GM21528 (cell line): ENCODE measurements at regions not wholly inside any gene's neighbourhood (a gene's known extent, or its start where the extent isn't known, plus 50 kb on each side); places are given as distances from the start of the nearest gene placed in this dataset.
"Not testable (repeated sequence)": the region's sequence is repeated elsewhere in the genome, so short reads cannot be mapped to it uniquely, and the experiment has no call there.

Experiments used
- ATAC-seq: cut with Tn5 transposase; IDR thresholded peaks from one replicate; pipeline ENCODE4 v1.9.1; 2021; ENCODE audit warnings: mild to moderate bottlenecking, moderate library complexity; ENCODE audit not compliant: unreplicated experiment, low FRiP score

DNA sequence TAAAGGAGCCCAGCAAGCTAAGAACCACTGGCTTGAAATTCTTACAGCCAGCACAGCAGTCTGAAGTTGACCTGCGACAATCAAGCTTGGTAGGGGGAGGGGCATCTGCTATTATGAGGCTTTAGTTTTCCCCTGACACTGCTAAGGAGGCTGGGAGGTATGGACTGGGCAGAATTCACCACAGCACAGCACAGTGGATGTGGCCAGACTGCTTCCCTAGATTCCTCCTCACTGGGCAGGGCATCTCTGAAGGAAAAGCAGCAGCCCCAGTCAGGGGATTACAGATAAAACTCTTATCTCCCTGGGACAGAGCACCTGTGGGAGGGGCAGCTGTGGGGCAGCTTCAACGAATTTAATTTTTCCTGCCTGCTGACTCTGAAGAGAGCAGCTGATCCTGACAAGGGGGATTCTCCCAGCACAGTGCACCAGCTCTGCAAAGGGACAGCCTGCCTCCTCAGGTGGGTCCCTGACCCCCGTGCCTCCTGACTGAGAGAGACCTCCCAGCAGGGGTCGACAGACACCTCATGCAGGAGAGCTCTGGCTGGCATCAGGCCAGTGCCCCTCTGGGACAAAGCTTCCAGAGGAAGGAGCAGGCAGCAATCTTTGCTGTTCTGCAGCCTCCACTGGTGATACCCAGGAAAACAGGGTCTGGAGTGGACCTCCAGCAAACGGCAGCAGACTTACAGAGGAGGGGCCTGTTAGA, 71.6 kb upstream of the CARMIL1 start:
- not testable (repeated sequence) for ATAC-seq

DNA sequence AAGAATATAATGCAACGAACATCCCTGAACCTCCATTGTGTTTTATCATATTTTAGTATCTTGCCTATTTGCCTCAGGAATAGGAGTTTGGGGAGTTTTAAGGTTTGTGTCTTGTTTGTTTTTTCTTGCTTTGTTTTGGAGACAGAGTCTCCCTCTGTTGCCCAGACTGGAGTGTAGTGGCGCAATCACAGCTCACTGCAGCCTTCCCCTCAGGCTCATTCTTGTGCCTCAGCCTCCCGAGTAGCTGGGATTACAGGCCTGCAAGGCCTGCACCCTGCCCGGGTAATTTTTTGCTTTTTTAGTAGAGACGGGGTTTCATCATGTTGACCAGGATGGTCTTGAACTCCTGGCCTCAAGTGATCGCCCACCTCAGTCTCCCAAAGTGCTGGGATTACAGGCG, 63.3 kb upstream of the CARMIL1 start:
- no peak for ATAC-seq

DNA sequence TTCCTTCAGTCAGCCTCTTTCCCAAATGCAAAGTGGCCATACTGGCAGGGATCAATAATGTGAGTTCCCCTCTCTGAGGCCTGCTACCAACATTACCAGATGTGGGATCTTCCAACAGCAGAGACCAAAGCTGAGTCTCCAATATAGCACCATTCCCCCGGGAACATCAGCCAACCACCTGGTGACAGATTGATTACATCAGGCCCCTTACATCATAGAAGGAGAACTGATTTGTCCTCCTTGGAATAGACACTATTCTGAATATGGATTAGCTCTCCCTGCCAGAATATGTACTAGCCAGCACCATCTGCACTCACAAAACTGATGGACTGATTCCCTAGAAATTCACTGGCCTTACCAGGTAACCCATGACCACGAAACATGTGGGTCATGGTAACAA, 61.9 kb upstream of the CARMIL1 start:
- no peak for ATAC-seq

DNA sequence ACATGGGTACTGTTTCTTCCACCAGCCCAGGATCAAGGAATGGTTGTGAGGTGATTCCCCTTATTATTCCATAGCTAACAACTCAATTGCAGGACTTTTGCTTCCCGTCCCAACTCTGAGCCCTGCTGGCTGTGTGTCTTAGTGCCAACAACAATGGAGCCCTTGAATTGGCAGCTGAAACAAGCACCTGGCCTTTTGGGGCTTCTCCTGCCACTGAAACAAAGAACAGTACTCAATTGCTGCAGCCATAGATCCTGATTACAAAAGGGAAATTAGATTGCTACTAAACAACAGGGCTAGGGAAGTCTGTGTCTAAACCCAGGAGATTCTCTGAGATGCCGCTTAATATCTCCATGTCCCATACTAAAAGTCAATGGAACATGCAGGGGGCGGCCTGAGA, 61.3 kb upstream of the CARMIL1 start:
- ATAC-seq, result no peak

DNA sequence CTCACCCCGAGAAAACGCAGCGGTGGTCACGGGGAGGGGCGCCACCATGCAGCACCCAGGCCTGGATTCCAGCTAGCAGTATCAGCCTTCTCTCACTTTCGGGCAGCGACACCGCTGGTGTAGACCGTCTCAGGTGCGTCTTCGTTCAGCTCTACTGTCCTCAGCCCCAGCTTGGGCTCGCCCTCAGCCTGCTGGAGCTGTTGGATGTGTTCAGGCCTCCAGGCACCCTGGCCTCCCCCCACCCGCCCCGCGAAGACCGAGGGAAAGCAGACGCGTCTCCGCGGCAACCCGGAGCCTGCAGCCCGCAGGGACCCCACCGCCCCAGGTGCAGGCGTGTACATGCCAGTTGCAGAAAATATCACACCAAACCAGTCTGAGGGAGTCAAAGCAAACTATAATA, 60.8 kb upstream of the CARMIL1 start:
- ATAC-seq, result no peak

DNA sequence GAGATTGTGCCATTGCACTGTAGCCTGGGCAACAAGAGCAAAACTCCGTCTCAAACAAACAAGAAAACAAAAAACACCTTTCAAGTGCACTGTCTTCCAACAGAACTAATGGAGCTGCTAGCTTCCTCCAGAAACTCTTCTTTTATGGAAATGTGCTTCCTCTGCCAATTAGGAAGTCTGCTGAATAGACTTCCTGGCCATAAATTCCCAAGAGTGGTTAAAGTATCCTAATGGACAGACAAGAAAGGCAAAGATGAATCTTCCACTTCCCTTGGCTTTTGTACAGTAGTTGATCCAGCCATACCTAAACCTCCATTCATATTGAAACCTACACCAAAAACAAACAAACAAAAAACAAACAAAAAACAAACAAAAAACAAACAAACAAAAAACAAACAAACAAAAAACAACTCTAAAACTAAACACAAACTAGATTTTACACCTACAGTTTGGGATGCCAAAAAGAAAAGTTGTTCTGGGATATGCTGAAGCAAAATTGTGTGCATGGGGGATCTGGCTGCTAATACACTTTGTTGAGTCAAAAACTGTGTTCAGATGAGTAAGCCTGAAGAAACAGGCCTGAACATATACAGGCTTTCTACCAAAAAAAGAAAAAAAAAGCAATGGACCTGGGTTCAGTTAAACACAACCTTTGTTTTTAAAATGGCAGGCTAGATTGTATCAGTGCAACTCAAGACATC, 59.8 kb upstream of the CARMIL1 start:
- ATAC-seq, result no peak

DNA sequence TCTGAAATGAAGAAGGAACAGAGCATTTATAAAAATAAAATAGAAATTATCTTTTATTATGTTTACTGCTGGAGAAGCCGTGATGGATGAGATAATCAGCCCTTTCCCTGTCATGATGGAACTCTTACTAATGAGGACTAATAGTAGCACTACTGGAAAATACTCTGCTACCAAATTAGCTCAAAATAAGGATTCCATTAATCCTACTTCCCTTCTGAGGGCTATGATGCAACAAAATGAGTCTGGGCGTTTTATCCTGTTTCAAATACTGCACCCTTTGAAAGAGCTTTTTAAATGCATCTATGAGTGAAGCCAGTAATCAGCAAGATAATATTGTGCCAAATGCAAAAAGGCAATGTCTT, 59.3 kb upstream of the CARMIL1 start:
- ATAC-seq, result no peak

DNA sequence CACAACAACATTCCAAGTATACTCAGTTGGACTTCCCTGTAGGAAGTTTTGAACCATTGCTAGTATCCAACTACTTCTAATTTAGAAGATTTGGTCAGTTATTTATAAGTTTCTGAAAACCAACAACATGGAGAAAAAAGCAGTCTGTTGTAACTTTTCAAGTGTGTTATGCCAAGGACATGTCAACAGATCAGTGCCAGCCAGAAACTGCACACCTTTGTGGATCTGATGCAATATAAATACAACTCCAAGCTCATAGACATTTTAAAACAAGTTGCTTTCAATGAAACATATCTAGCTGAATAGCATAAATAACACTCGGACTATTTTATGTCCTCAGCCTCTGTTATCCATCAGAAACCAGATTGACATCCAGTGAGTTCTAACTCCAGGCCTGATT, 58.3 kb upstream of the CARMIL1 start:
- ATAC-seq, result no peak

DNA sequence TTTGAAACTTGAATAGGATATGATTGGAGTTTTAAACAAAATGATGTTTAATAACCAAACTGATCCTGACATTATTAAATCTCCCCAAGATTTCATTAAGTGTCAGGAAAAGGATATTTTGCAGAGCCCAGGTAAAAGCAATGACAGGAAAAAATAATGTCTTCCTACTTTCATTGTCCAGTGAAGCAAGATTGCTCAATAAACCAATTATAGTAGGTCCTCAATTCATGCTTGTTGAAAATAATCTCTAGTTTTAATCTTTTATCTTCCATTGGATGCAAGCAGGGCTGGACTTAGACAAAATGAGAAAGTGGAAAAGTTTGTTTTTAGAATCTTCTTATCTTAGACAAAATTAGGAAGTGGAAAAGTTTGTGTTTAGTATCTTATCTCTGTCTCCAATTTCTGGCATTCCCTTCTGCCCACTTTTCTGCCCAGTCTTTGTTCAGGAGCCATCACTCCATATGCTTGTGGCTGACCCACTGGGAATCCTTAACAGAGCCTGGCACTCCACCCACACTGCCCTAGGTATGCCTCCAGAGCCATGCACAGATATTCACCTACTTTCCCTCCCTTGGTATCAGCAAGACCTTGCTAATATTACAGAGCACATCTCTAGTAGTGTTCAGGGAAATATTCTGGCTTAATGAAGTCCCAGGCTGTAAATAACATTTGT, 57.0 kb upstream of the CARMIL1 start:
- ATAC-seq, result no peak

DNA sequence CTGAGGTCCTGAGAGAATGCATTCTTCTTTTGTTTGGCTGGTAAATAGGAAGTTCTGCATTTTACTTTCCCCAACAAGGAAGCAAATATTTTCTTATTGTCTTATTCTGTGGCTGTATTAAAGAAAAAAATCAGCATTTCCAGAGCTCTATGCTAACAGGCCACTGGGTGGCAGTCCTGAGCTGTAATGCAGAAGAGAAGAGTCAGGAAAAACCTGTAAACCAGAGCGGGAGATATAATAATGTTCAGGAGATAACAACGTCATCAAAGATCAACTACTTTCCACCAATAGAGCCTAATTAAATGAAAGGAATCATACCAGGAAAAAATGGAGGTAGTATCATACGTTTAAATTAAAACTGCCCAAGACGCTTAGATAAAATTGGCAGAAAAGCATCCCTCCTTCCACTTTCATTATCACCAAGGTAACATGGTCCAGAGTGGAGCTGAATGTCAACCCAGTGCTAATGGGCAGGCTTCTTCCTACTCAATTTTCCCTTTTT, 55.6 kb upstream of the CARMIL1 start:
- no peak for ATAC-seq

DNA sequence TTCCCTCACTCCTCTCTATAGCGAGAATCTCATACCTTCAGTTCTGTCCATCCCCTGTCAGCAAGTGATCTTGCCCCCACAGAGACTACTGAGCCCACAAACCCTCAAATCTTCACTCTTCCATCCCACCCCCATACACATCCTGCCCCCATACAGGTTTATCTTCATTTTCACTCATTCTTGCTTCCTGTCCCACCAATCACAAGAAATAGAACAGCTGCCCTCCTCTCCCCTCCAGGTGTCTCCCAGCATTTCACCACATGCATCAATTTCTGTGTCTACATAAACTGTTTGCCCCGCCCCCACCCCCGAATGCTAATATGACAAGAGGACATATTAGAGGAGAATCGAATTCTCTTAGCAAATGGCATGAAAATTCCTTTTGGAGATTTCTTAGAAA, 54.9 kb upstream of the CARMIL1 start:
- ATAC-seq, result no peak

DNA sequence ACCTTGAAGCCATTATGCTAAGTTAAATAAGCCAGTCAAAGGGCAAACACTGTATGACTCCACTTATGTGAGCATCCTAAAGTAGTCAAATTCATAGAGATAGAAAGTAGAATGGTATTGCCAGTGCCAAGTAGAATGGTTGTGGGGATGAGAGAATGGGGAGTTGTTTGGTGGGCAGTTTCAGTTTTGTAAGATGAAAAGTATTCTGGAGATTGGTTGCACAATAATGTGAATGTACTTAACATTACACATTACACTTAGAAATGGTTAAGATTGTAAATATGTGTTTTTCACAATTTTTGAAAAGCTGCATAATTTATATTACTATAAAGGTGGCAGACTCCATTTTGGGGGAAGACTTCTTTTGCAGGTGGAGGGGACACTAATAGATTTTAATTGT, 51.3 kb upstream of the CARMIL1 start:
- ATAC-seq, result no peak
